T-cell (primary cell): ENCODE measurements at regions not wholly inside any gene's neighbourhood (a gene's known extent, or its start where the extent isn't known, plus 50 kb on each side); places are given as distances from the start of the nearest gene placed in this dataset.

Source experiments
- ATAC-seq, 4 experiments: fragments of 200-7000 bp in 3 of 4; fragments of 150-1000 bp in 1 of 4; cut with Tn5 transposase; replicated peaks in 1 of 4; 1 replicate in 3 of 4; 2 replicates in 1 of 4; pipeline ENCODE4 v1.10.0; 2021; ENCODE audit warnings: moderate library complexity in 3 of 4, mild to moderate bottlenecking in 2 of 4, moderate number of reproducible peaks in 1 of 4
- CTCF ChIA-PET, 2 donors: fragments of 300-600 bp; sonication (Branson Sonifier 250); formaldehyde crosslinking; loops; one replicate each; lab custom pipeline; 2022; ENCODE audit warnings: antibody characterized with exemption in 2 of 2; lab: Charles Lee
- POLR2A ChIA-PET, 2 donors: fragments of 300-600 bp; sonication (Branson Sonifier 250); formaldehyde crosslinking; loops; one replicate each; lab custom pipeline; 2022; ENCODE audit warnings: antibody characterized with exemption in 2 of 2; lab: Charles Lee
- DNase-seq, 35 experiments: peaks; one replicate each; pipeline versions ENCODE4 v3.0.0 to v3.0.0-alpha.2; 2013 to 2023
- H3K27ac ChIP-seq: one replicate; pipeline ENCODE4 v1.5.1; 2013; ENCODE audit warnings: low read length
- H3K27me3 ChIP-seq, 2 experiments: replicated peaks in 1 of 2; 1 replicate in 1 of 2; 2 replicates in 1 of 2; pipeline versions ENCODE4 v1.6.1 to v1.7.0; 2013; ENCODE audit warnings: low read length in 1 of 2, mixed read lengths in 1 of 2; ENCODE audit not compliant: control insufficient read depth in 2 of 2, insufficient read depth in 2 of 2; ENCODE audit errors: extremely low read depth in 1 of 2
- H3K36me3 ChIP-seq, 2 donors: 1 replicate in 1 of 2; 2 replicates in 1 of 2; pipeline versions ENCODE4 v1.6.1 to v1.7.0; 2013; ENCODE audit warnings: low read length in 1 of 2; ENCODE audit not compliant: control insufficient read depth in 2 of 2, insufficient read depth in 1 of 2; ENCODE audit errors: extremely low read depth in 1 of 2
- H3K4me1 ChIP-seq, 2 experiments: 1 replicate in 1 of 2; 2 replicates in 1 of 2; pipeline versions ENCODE4 v1.6.1 to v1.7.0; 2013; ENCODE audit warnings: low read length in 2 of 2, mixed read lengths in 1 of 2; ENCODE audit not compliant: insufficient read depth in 2 of 2, control insufficient read depth in 1 of 2; ENCODE audit errors: extremely low read depth in 1 of 2
- H3K4me3 ChIP-seq, 2 donors: 1 replicate in 1 of 2; 2 replicates in 1 of 2; pipeline versions ENCODE4 v1.5.1 to v1.7.0; 2013; ENCODE audit warnings: mild to moderate bottlenecking in 2 of 2, low read length in 1 of 2, moderate library complexity in 1 of 2; ENCODE audit not compliant: control insufficient read depth in 1 of 2; ENCODE audit errors: extremely low read depth in 1 of 2
- H3K9me3 ChIP-seq: 2 replicates; pipeline ENCODE4 v1.7.0; 2013
- H3K27ac Mint-ChIP-seq, 2 donors: one replicate each; pipeline ENCODE4 v1.8.0; 2020 to 2021; ENCODE audit warnings: mild to moderate bottlenecking in 2 of 2, mixed read lengths in 2 of 2
- H3K27me3 Mint-ChIP-seq, 2 donors: one replicate each; pipeline ENCODE4 v1.8.0; 2021 to 2022; ENCODE audit warnings: mixed read lengths in 2 of 2
- H3K36me3 Mint-ChIP-seq: one replicate; pipeline ENCODE4 v1.8.0; 2021; ENCODE audit warnings: mixed read lengths
- H3K4me1 Mint-ChIP-seq, 3 donors: one replicate each; pipeline ENCODE4 v1.8.0; 2020 to 2022; ENCODE audit warnings: mixed read lengths in 3 of 3, mild to moderate bottlenecking in 1 of 3
- H3K4me3 Mint-ChIP-seq, 3 donors: one replicate each; pipeline ENCODE4 v1.8.0; 2020 to 2022; ENCODE audit warnings: mild to moderate bottlenecking in 3 of 3, mixed read lengths in 3 of 3, moderate library complexity in 3 of 3
- H3K9me3 Mint-ChIP-seq, 3 donors: one replicate each; pipeline ENCODE4 v1.8.0; 2020 to 2022; ENCODE audit warnings: mixed read lengths in 3 of 3
- WGBS: methylation state at CpG from one replicate; pipeline ENCODE4 v1.1.5; 2013; ENCODE audit warnings: missing lambda C conversion rate; ENCODE audit not compliant: insufficient coverage; 5-methylcytosine and 5-hydroxymethylcytosine counted together

GRCh38 chr5:5006548-5006947 lies 133.6 kb upstream of the ADAMTS16 start:
- no peak for ATAC-seq
- WGBS = no CpG with 5 or more reads among the region's 3 CpGs

GRCh38 chr5:5009240-5009639 lies 130.9 kb upstream of the ADAMTS16 start:
- no peaks in the 10 kb centered on the region for H3K4me1 Mint-ChIP-seq
- ATAC-seq (no peak), DNase-seq (no peak)
- no peak overlapping the region for H3K4me3 ChIP-seq
- H3K36me3 Mint-ChIP-seq = no peaks in the 10 kb centered on the region
- ChIA-PET POLR2A (no interaction called here), CTCF (no interaction called here)
- no peak overlapping the region for H3K27ac Mint-ChIP-seq
- H3K4me3 Mint-ChIP-seq = no peak overlapping the region
- H3K27me3 ChIP-seq = no peaks in the 10 kb centered on the region
- H3K4me1 ChIP-seq = no peaks in the 10 kb centered on the region
- peaks cover 2 to 23% (median 9%) of the 10 kb centered on the region in 3 donors for H3K9me3 Mint-ChIP-seq
- no peaks in the 10 kb centered on the region for H3K9me3 ChIP-seq
- no peaks in the 10 kb centered on the region for H3K27me3 Mint-ChIP-seq
- no peaks in the 10 kb centered on the region for H3K36me3 ChIP-seq
- 83% methylated on average over 4 of the region's 4 CpGs for WGBS
- H3K27ac ChIP-seq = no peak overlapping the region

More at GRCh38 chr5:5006548-5006947, 133.6 kb upstream of the ADAMTS16 start:
- H3K9me3 Mint-ChIP-seq = peaks cover 2 to 23% (median 9%) of the 10 kb centered on the region in 3 donors
- no peak overlapping the region for H3K4me3 Mint-ChIP-seq
- Histone ChIP-seq H3K27ac (no peak overlapping the region), H3K4me3 (no peak overlapping the region), H3K36me3 (no peaks in the 10 kb centered on the region), H3K4me1 (no peaks in the 10 kb centered on the region), H3K9me3 (no peaks in the 10 kb centered on the region), H3K27me3 (no peaks in the 10 kb centered on the region)
- no peak for DNase-seq
- H3K4me1 Mint-ChIP-seq = no peaks in the 10 kb centered on the region
- no peaks in the 10 kb centered on the region for H3K36me3 Mint-ChIP-seq
- no peaks in the 10 kb centered on the region for H3K27me3 Mint-ChIP-seq
- POLR2A ChIA-PET = no interaction called here
- no peak overlapping the region for H3K27ac Mint-ChIP-seq
- CTCF ChIA-PET = no interaction called here

DNA sequence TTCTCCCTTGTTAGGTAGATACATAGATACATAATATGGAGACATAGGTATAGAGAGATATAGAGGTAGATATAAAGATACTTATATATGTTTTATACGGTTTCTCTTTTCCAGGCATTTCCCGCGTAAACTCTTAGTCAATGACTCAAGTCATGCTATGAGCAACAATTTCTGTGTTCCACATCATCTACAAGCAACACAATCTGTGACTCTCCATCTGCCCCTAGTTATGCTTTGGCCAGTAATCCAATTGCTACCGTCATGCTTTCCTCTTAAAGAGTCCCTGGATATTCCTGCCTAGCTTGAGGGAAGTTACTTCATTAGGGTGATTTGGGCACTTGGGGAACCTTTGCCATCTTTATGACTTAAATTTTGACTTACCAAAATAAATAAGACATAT lies 129.0 kb upstream of the ADAMTS16 start:
- Histone ChIP-seq H3K27me3 (no peaks in the 10 kb centered on the region), H3K36me3 (no peaks in the 10 kb centered on the region), H3K27ac (no peak overlapping the region), H3K9me3 (no peaks in the 10 kb centered on the region), H3K4me1 (no peaks in the 10 kb centered on the region), H3K4me3 (no peak overlapping the region)
- ATAC-seq (no peak), DNase-seq (no peak)
- POLR2A ChIA-PET = no interaction called here
- Mint-ChIP-seq H3K4me1 (no peaks in the 10 kb centered on the region), H3K4me3 (no peak overlapping the region), H3K27me3 (no peaks in the 10 kb centered on the region), H3K36me3 (no peaks in the 10 kb centered on the region), H3K27ac (no peak overlapping the region), H3K9me3 (peaks cover 0 to 23% (median 9%) of the 10 kb centered on the region in 3 donors)
- CTCF ChIA-PET = no interaction called here
- no CpG with 5 or more reads among the region's 4 CpGs for WGBS

GRCh38 chr5:5014586-5015235 lies 125.4 kb upstream of the ADAMTS16 start:
- peaks cover 0 to 1% of the 10 kb centered on the region in 2 donors for H3K27me3 Mint-ChIP-seq
- H3K4me3 Mint-ChIP-seq = no peak overlapping the region
- no peak overlapping the region for H3K27ac Mint-ChIP-seq
- DNase-seq = no peak
- Histone ChIP-seq H3K4me3 (no peak overlapping the region), H3K9me3 (no peaks in the 10 kb centered on the region), H3K4me1 (no peaks in the 10 kb centered on the region), H3K27ac (no peak overlapping the region), H3K36me3 (no peaks in the 10 kb centered on the region), H3K27me3 (no peaks in the 10 kb centered on the region)
- POLR2A ChIA-PET = no interaction called here
- CTCF ChIA-PET = no interaction called here
- no peak for ATAC-seq
- 58% methylated on average over 4 of the region's 7 CpGs for WGBS
- no peaks in the 10 kb centered on the region for H3K36me3 Mint-ChIP-seq
- H3K4me1 Mint-ChIP-seq = no peaks in the 10 kb centered on the region
- H3K9me3 Mint-ChIP-seq = peaks cover 4 to 16% (median 5%) of the 10 kb centered on the region in 3 donors

GRCh38 chr5:5017827-5018577 lies 122.1 kb upstream of the ADAMTS16 start:
- Histone ChIP-seq H3K27ac (no peak overlapping the region), H3K4me1 (no peaks in the 10 kb centered on the region), H3K9me3 (no peaks in the 10 kb centered on the region), H3K4me3 (no peak overlapping the region), H3K27me3 (no peaks in the 10 kb centered on the region), H3K36me3 (no peaks in the 10 kb centered on the region)
- Mint-ChIP-seq H3K4me3 (no peak overlapping the region), H3K36me3 (no peaks in the 10 kb centered on the region), H3K27me3 (peaks cover 0 to 4% of the 10 kb centered on the region in 2 donors), H3K27ac (no peak overlapping the region), H3K9me3 (peaks cover 4 to 5% (median 4%) of the 10 kb centered on the region in 3 donors), H3K4me1 (no peaks in the 10 kb centered on the region)
- ChIA-PET CTCF (interaction anchor here in 1 of 2 donors (0.5 kb wide), 1 partner anchor 84 kb away, joined by 3 read pairs; no protein-coding TSS in a partner anchor), POLR2A (no interaction called here)
- WGBS = 80% methylated on average over 9 of the region's 9 CpGs
- ATAC-seq (no peak), DNase-seq (no peak)

GRCh38 chr5:5018578-5018970 lies 121.6 kb upstream of the ADAMTS16 start:
- 83% methylated on average over 3 of the region's 4 CpGs for WGBS

More at GRCh38 chr5:5018578-5018970, 121.6 kb upstream of the ADAMTS16 start:
- H3K4me3 Mint-ChIP-seq = no peak overlapping the region
- no peaks in the 10 kb centered on the region for H3K4me1 Mint-ChIP-seq
- no peaks in the 10 kb centered on the region for H3K36me3 Mint-ChIP-seq
- H3K27ac ChIP-seq = no peak overlapping the region
- H3K27me3 Mint-ChIP-seq = peaks cover 0 to 4% of the 10 kb centered on the region in 2 donors
- no peak overlapping the region for H3K4me3 ChIP-seq
- no peak overlapping the region for H3K27ac Mint-ChIP-seq
- H3K9me3 Mint-ChIP-seq = peaks cover 4 to 5% (median 4%) of the 10 kb centered on the region in 3 donors
- CTCF ChIA-PET = no interaction called here
- H3K4me1 ChIP-seq = no peaks in the 10 kb centered on the region
- DNase-seq (no peak), ATAC-seq (no peak)
- H3K27me3 ChIP-seq = no peaks in the 10 kb centered on the region
- no peaks in the 10 kb centered on the region for H3K9me3 ChIP-seq
- no peaks in the 10 kb centered on the region for H3K36me3 ChIP-seq
- POLR2A ChIA-PET = no interaction called here
